Testis (tissue), 2 donors: ENCODE measurements at regions not wholly inside any gene's neighbourhood (a gene's known extent, or its start where the extent isn't known, plus 50 kb on each side); places are given as distances from the start of the nearest gene placed in this dataset.

ENCODE experiments used
- DNase-seq: peaks from one replicate; pipeline ENCODE4 v3.0.0-alpha.2; 2019
- H3K27ac ChIP-seq, 2 donors: fragments of 200-600 bp; sonication (generic); one replicate each; pipeline ENCODE4 v1.5.1; 2019
- H3K27me3 ChIP-seq: fragments of 200-600 bp; sonication (generic); one replicate; pipeline ENCODE4 v1.5.1; 2019
- H3K36me3 ChIP-seq: fragments of 200-600 bp; sonication (generic); one replicate; pipeline ENCODE4 v1.5.1; 2017; ENCODE audit warnings: low read depth; ENCODE audit errors: missing control alignments
- H3K4me1 ChIP-seq: fragments of 200-600 bp; sonication (generic); one replicate; pipeline ENCODE4 v1.5.1; 2019
- H3K4me3 ChIP-seq, 2 donors: fragments of 200-600 bp; sonication (generic); one replicate each; pipeline ENCODE4 v1.5.1; 2017 to 2019
- H3K9me3 ChIP-seq: fragments of 200-600 bp; sonication (generic); one replicate; pipeline ENCODE4 v1.5.1; 2017
- POLR2A ChIP-seq: fragments of 450-650 bp; IDR thresholded peaks from one replicate; pipeline ENCODE4 v1.6.1; 2017; ENCODE audit warnings: antibody characterized with exemption, mild to moderate bottlenecking, moderate library complexity
- WGBS, 2 donors: methylation state at CpG; one replicate each; pipeline ENCODE4 v1.1.5; 2018; 5-methylcytosine and 5-hydroxymethylcytosine counted together
- intact Hi-C: fragments of 100-400 bp; cut with DNase I; formaldehyde crosslinking; loops from one replicate; pipeline ENCODE4 v1.15.1; 2023; ENCODE audit warnings: low total_unique reads
- TF ChIP-seq, protein P1 (sequence below), 3 experiments: fragments of 450-650 bp in 2 of 3; fragments of 200-600 bp in 1 of 3; sonication (generic) in 1 of 3; IDR thresholded peaks; one replicate each; pipeline ENCODE4 v1.5.1; 2016 to 2019; ENCODE audit warnings: antibody characterized with exemption in 3 of 3, mild to moderate bottlenecking in 2 of 3, moderate library complexity in 1 of 3

DNA sequence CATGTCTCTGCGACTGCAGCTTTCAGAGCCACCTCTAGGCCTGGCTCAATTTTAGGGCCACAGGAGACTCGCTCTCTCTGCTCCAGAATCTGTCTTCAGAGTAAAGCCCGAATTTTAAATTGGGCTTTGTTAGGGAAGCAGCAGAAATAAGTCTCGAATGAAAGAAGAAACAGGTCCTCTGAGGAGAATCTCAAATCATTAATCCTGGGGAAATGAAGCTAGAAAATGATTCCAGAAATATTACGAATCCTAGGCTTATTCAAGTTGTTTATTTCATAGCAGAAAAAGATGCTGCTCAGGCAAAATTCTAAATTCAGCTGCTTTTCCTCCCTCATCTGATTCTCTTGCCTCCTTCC is 114.2 kb upstream of the THBS1 start:
- H3K27me3 ChIP-seq, result no peaks in the 10 kb centered on the region
- no peaks in the 10 kb centered on the region for H3K36me3 ChIP-seq
- no peaks in the 10 kb centered on the region for H3K9me3 ChIP-seq
- no peak overlapping the region for H3K27ac ChIP-seq
- intact Hi-C loops, result no loop called here
- DNase-seq, result no peak
- no peak for TF ChIP-seq POLR2A
- TF ChIP-seq, protein P1, sequence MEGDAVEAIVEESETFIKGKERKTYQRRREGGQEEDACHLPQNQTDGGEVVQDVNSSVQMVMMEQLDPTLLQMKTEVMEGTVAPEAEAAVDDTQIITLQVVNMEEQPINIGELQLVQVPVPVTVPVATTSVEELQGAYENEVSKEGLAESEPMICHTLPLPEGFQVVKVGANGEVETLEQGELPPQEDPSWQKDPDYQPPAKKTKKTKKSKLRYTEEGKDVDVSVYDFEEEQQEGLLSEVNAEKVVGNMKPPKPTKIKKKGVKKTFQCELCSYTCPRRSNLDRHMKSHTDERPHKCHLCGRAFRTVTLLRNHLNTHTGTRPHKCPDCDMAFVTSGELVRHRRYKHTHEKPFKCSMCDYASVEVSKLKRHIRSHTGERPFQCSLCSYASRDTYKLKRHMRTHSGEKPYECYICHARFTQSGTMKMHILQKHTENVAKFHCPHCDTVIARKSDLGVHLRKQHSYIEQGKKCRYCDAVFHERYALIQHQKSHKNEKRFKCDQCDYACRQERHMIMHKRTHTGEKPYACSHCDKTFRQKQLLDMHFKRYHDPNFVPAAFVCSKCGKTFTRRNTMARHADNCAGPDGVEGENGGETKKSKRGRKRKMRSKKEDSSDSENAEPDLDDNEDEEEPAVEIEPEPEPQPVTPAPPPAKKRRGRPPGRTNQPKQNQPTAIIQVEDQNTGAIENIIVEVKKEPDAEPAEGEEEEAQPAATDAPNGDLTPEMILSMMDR (IDR thresholded peaks at IDR 0.05), result no peak
- H3K4me1 ChIP-seq, result peaks cover 3% of the 10 kb centered on the region
- H3K4me3 ChIP-seq, result no peak overlapping the region
- 82 to 96% methylated on average over 5 of the region's 5 CpGs for WGBS, 2 donors

DNA sequence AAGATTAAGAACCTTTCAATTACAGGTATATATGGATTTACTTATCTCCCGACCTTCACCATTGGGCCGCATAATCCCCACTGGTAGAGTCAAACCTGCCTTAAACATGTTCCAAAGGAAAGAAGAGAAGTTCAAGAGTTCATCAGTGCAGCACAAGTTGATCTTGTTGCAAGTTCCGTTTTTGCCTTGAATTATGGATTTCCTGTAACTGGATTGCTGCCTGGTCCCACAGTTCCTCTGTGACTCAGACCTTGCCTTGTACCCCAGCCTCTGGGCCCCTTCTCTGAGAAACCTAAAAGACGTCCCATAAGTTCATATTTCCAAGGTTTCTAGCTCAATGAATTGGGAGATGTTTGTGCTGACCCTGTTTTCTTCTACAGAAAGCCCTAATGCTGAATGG is 112.5 kb upstream of the THBS1 start:
- Histone ChIP-seq H3K4me1 (no peaks in the 10 kb centered on the region), H3K9me3 (no peaks in the 10 kb centered on the region), H3K27ac (no peak overlapping the region), H3K36me3 (no peaks in the 10 kb centered on the region), H3K27me3 (no peaks in the 10 kb centered on the region), H3K4me3 (no peak overlapping the region)
- intact Hi-C loops, result no loop called here
- TF ChIP-seq POLR2A, result no peak
- TF ChIP-seq, protein P1 (IDR thresholded peaks at IDR 0.05), result no peak
- WGBS, 2 donors, result 77 to 80% methylated on average over 4 of the region's 4 CpGs
- no peak for DNase-seq

DNA sequence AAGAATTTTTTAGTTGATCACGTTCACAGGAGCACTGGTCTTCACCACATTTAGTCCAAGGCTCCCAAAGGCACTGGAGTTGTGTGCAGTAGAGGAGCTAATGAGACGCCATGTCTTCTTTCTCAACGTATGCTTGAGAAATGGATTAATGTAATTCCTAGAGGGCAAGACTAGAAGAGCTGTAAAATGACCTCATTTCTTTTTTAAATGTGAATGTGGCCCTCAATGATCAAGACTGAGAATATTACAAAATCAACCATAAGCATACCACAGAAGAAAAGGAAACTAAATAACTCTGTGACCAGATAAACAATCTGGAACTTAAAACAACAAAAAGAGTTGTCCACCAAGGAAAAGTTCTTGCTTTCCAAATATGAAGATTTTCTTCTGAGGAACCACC is 112.1 kb upstream of the THBS1 start:
- Histone ChIP-seq H3K36me3 (no peaks in the 10 kb centered on the region), H3K27ac (no peak overlapping the region), H3K27me3 (no peaks in the 10 kb centered on the region), H3K4me1 (no peaks in the 10 kb centered on the region), H3K9me3 (no peaks in the 10 kb centered on the region), H3K4me3 (no peak overlapping the region)
- no peak for DNase-seq
- TF ChIP-seq POLR2A, result no peak
- TF ChIP-seq, protein P1 (IDR thresholded peaks at IDR 0.05), result no peak
- intact Hi-C loops, result no loop called here
- WGBS, 2 donors, result 91 to 95% methylated on average over 3 of the region's 3 CpGs

DNA sequence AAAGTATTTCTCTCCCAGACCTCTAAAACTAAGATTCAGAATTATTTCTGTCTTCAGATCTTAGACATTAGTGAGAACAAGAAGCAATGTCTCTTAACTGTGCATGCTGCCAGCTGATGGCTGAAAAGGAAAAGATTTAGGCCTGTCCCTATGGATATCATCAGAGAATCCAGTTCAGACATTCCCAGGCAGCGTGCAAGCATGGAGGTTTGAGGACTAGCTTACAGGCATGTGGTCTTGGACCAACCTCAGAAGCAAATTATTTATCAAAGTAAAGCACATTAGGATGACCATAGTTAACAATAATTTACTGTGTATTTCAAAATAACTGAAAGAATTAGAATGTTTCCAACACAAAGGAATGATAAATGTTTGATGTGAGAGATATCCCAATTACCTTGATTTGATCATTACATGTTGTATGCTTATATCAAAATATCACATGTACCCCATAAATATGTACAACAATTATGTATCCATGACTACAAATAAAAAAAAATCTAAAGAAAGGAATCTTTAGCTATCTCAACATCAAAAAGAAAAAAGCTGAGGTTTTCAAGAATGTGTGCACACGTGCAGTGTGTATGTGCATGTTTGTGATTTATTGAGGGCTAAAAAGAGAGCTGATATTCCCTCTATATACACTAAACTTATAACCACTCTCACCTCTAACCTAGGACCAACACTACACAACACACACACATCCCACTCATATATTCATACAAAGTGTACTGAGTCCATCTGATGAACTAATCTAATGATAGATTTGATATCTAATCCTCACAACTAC is 108.9 kb upstream of the THBS1 start:
- H3K27me3 ChIP-seq, result no peaks in the 10 kb centered on the region
- no peaks in the 10 kb centered on the region for H3K36me3 ChIP-seq
- DNase-seq, result no peak
- no peak overlapping the region for H3K4me3 ChIP-seq
- no peaks in the 10 kb centered on the region for H3K9me3 ChIP-seq
- no peaks in the 10 kb centered on the region for H3K4me1 ChIP-seq
- peak overlapping the region in 1 of 2 donors; percentile 8 for H3K27ac ChIP-seq
- intact Hi-C loops, result no loop called here
- TF ChIP-seq, protein P1 (IDR thresholded peaks at IDR 0.05), result no peak
- 92 to 93% methylated on average over 2 of the region's 2 CpGs for WGBS, 2 donors
